K562 (cell line): ENCODE measurements at regions not wholly inside any gene's neighbourhood (a gene's known extent, or its start where the extent isn't known, plus 50 kb on each side); places are given as distances from the start of the nearest gene placed in this dataset.

Source experiments
- ARID1B ChIP-seq: fragments of 450-650 bp; IDR thresholded peaks from 2 replicates; pipeline ENCODE4 v1.6.1; 2016; ENCODE audit warnings: antibody characterized with exemption, mild to moderate bottlenecking, inconsistent platforms
- CTCF ChIP-seq, 3 experiments: IDR thresholded peaks in 2 of 3; conservative IDR thresholded peaks in 1 of 3; 2 replicates each; pipeline ENCODE4 v1.5.1; 2011 to 2012; ENCODE audit warnings: low read length in 3 of 3, mild to moderate bottlenecking in 3 of 3, control low read depth in 2 of 3, improper control_type of control experiment in 1 of 3, inconsistent platforms in 1 of 3, low read depth in 1 of 3, mixed read lengths in 1 of 3, moderate library complexity in 1 of 3; ENCODE audit not compliant: insufficient read depth in 2 of 3
- EGR1 ChIP-seq: fragments of 450-650 bp; conservative IDR thresholded peaks from 2 replicates; pipeline ENCODE4 v1.6.1; 2017; ENCODE audit warnings: mild to moderate bottlenecking
- FOXA3 ChIP-seq, 2 experiments: fragments of 450-650 bp in 1 of 2; sonication (generic) in 1 of 2; formaldehyde crosslinking; IDR thresholded peaks in 1 of 2; conservative IDR thresholded peaks in 1 of 2; 2 replicates each; pipeline versions ENCODE4 v1.4.0 to v1.8.0; 2020 to 2022; ENCODE audit warnings: mild to moderate bottlenecking in 2 of 2, missing genetic modification reagents in 1 of 2
- SMARCC2 ChIP-seq: fragments of 450-650 bp; IDR thresholded peaks from 2 replicates; pipeline ENCODE4 v1.6.1; 2017; ENCODE audit warnings: antibody characterized with exemption, moderate library complexity, mild to moderate bottlenecking, low read depth
- YY1 ChIP-seq, 3 experiments: IDR thresholded peaks; 2 replicates each; pipeline ENCODE4 v1.6.1; 2011; ENCODE audit warnings: low read length in 2 of 3, mild to moderate bottlenecking in 2 of 3, moderate library complexity in 2 of 3, borderline replicate concordance in 1 of 3, control low read depth in 1 of 3, low read depth in 1 of 3; ENCODE audit not compliant: insufficient read depth in 3 of 3, insufficient replicate concordance in 2 of 3, control insufficient read depth in 1 of 3, insufficient read length in 1 of 3; ENCODE audit errors: extremely low read depth in 1 of 3
- ZNF431 ChIP-seq: sonication (generic); formaldehyde crosslinking; IDR thresholded peaks from 2 replicates; pipeline ENCODE4 v1.8.0; 2022; ENCODE audit warnings: mild to moderate bottlenecking, missing genetic modification reagents
- ZNF76 ChIP-seq: fragments of 250-450 bp; sonication (Bioruptor Pico); IDR thresholded peaks from 2 replicates; pipeline ENCODE4 v1.4.0; 2020; ENCODE audit warnings: mild to moderate bottlenecking, moderate library complexity, borderline replicate concordance

GRCh38 chr10:83702731-83703130 lies 436.6 kb upstream of the GHITM start:
- TF ChIP-seq ZNF431 (CRISPR knock-in tag) (no peak), CTCF (IDR thresholded peaks at IDR 0.05 in 2 of 3, conservative IDR thresholded peaks at IDR 0.05 in 1 of 3; ENCODE audit: insufficient read depth in 2 of 3, low read depth in 1 of 3, low read length in 3 of 3) (no peak), EGR1 (no peak), YY1 (IDR thresholded peaks at IDR 0.05; ENCODE audit: borderline replicate concordance in 1 of 3, control insufficient read depth in 1 of 3, extremely low read depth in 1 of 3, insufficient read depth in 3 of 3, insufficient read length in 1 of 3, insufficient replicate concordance in 2 of 3, low read depth in 1 of 3, low read length in 2 of 3) (no peak), ZNF76 (CRISPR knock-in tag) (no peak), ARID1B (no peak), FOXA3 (CRISPR knock-in tag; conservative IDR thresholded peaks at IDR 0.05 in 1 of 2, IDR thresholded peaks at IDR 0.05 in 1 of 2) (no peak), SMARCC2 (no peak)
